CD4-positive, alpha-beta T cell treated with Interleukin-15 for 1 hour (primary cell): ENCODE measurements at regions not wholly inside any gene's neighbourhood (a gene's known extent, or its start where the extent isn't known, plus 50 kb on each side); places are given as distances from the start of the nearest gene placed in this dataset.

Experiments used
- DNase-seq: peaks from one replicate; pipeline ENCODE4 v3.0.0-alpha.2; 2020

GRCh38 chr4:56757821-56758411, 63.6 kb downstream of the SPINK2 start:
- peak; percentile 73 for DNase-seq

- DNase-seq = peak; percentile 41
These were observed 64.2 kb downstream of the SPINK2 start for GRCh38 chr4:56757261-56757746.

- DNase-seq = no peak
These were observed 65.6 kb downstream of the SPINK2 start for GRCh38 chr4:56755901-56756300.

- DNase-seq = no peak
These were observed 68.5 kb downstream of the SPINK2 start for GRCh38 chr4:56752985-56753384.

GRCh38 chr4:56750231-56750630, 69.1 kb upstream of the HOPX start:
- no peak for DNase-seq

GRCh38 chr4:56748271-56748670, 67.2 kb upstream of the HOPX start:
- no peak for DNase-seq

- no peak for DNase-seq
These were observed 65.5 kb upstream of the HOPX start for GRCh38 chr4:56746639-56747038.

- no peak for DNase-seq
These were observed 63.9 kb upstream of the HOPX start for GRCh38 chr4:56745042-56745441.

GRCh38 chr4:56744030-56744429, 62.9 kb upstream of the HOPX start:
- no peak for DNase-seq

- DNase-seq = no peak
These were observed 62.5 kb upstream of the HOPX start for GRCh38 chr4:56743550-56743949.

GRCh38 chr4:56742080-56742871, 61.2 kb upstream of the HOPX start:
- DNase-seq = no peak

GRCh38 chr4:56741595-56741994, 60.5 kb upstream of the HOPX start:
- no peak for DNase-seq

GRCh38 chr4:56739066-56739777, 58.1 kb upstream of the HOPX start:
- no peak for DNase-seq

- no peak for DNase-seq
These were observed 56.6 kb upstream of the HOPX start for GRCh38 chr4:56737666-56738065.

GRCh38 chr4:56733352-56733751, 52.3 kb upstream of the HOPX start:
- no peak for DNase-seq

GRCh38 chr4:56732301-56732700, 51.2 kb upstream of the HOPX start:
- no peak for DNase-seq

GRCh38 chr4:56731857-56732256, 50.8 kb upstream of the HOPX start:
- DNase-seq = peak; percentile 26
